CD14-positive monocyte (primary cell): ENCODE measurements at regions not wholly inside any gene's neighbourhood (a gene's known extent, or its start where the extent isn't known, plus 50 kb on each side); places are given as distances from the start of the nearest gene placed in this dataset.

Experiments
- DNase-seq, 3 donors: peaks; one replicate each; pipeline ENCODE4 v3.0.0-alpha.2; 2011 to 2022
- H2AFZ ChIP-seq: 2 replicates; pipeline ENCODE4 v1.6.0; 2012; ENCODE audit warnings: mild to moderate bottlenecking, low read depth, low read length, inconsistent platforms; ENCODE audit not compliant: insufficient read depth, poor library complexity, severe bottlenecking
- H3K27ac ChIP-seq, 2 donors: 1 replicate in 1 of 2; 2 replicates in 1 of 2; pipeline ENCODE4 v1.5.1; 2012 to 2013; ENCODE audit warnings: low read length in 2 of 2, control low read depth in 1 of 2, inconsistent platforms in 1 of 2, low read depth in 1 of 2, mild to moderate bottlenecking in 1 of 2
- H3K27me3 ChIP-seq, 2 donors: one replicate each; pipeline versions ENCODE4 v1.6.0 to v1.6.1; 2011 to 2013; ENCODE audit warnings: low read length in 2 of 2; ENCODE audit not compliant: control insufficient read depth in 2 of 2, insufficient read depth in 2 of 2
- H3K36me3 ChIP-seq, 2 donors: replicated peaks in 1 of 2; 1 replicate in 1 of 2; 2 replicates in 1 of 2; pipeline versions ENCODE4 v1.5.1 to v1.6.1; 2012 to 2013; ENCODE audit warnings: low read length in 2 of 2, control low read depth in 1 of 2, inconsistent platforms in 1 of 2, mild to moderate bottlenecking in 1 of 2; ENCODE audit not compliant: insufficient read depth in 2 of 2, control insufficient read depth in 1 of 2
- H3K4me1 ChIP-seq, 2 donors: 1 replicate in 1 of 2; 2 replicates in 1 of 2; pipeline versions ENCODE4 v1.5.1 to v1.6.1; 2012 to 2013; ENCODE audit warnings: low read length in 2 of 2, control low read depth in 1 of 2, inconsistent platforms in 1 of 2, mild to moderate bottlenecking in 1 of 2, moderate library complexity in 1 of 2; ENCODE audit not compliant: insufficient read depth in 2 of 2, control insufficient read depth in 1 of 2
- H3K4me2 ChIP-seq: replicated peaks from 2 replicates; pipeline ENCODE3; 2012; ENCODE audit warnings: low read length, moderate library complexity, mild to moderate bottlenecking; ENCODE audit not compliant: poor library complexity, severe bottlenecking; ENCODE audit errors: extremely low read depth
- H3K4me3 ChIP-seq, 3 experiments: fragments of 200-600 bp in 1 of 3; sonication (generic) in 1 of 3; replicated peaks in 1 of 3; 1 replicate in 2 of 3; 2 replicates in 1 of 3; pipeline ENCODE4 v1.5.1; 2011 to 2013; ENCODE audit warnings: low read length in 3 of 3, mild to moderate bottlenecking in 3 of 3, control low read depth in 2 of 3, low read depth in 2 of 3, inconsistent platforms in 1 of 3, moderate library complexity in 1 of 3
- H3K79me2 ChIP-seq: 2 replicates; pipeline ENCODE4 v1.6.0; 2012; ENCODE audit warnings: mild to moderate bottlenecking, control low read depth, inconsistent platforms, low read length, moderate library complexity; ENCODE audit not compliant: insufficient read depth
- H3K9ac ChIP-seq: 2 replicates; pipeline ENCODE4 v1.6.0; 2017; ENCODE audit warnings: low read length, mild to moderate bottlenecking; ENCODE audit not compliant: insufficient read depth, poor library complexity, severe bottlenecking
- H3K9me3 ChIP-seq, 2 donors: replicated peaks in 1 of 2; 1 replicate in 1 of 2; 2 replicates in 1 of 2; pipeline versions ENCODE4 v1.5.1 to v1.6.1; 2012 to 2013; ENCODE audit warnings: low read length in 2 of 2, control low read depth in 1 of 2; ENCODE audit not compliant: control insufficient read depth in 1 of 2, insufficient read depth in 1 of 2
- H4K20me1 ChIP-seq: 2 replicates; pipeline ENCODE4 v1.6.0; 2012; ENCODE audit warnings: mild to moderate bottlenecking, low read length, control low read depth, moderate library complexity; ENCODE audit not compliant: insufficient read depth
- H3K27ac Mint-ChIP-seq, 7 donors: one replicate each; pipeline ENCODE4 v1.8.0; 2020; ENCODE audit warnings: mild to moderate bottlenecking in 7 of 7, mixed read lengths in 7 of 7, moderate library complexity in 6 of 7, inconsistent platforms in 2 of 7
- H3K27me3 Mint-ChIP-seq, 3 donors: one replicate each; pipeline ENCODE4 v1.8.0; 2021 to 2022; ENCODE audit warnings: low read depth in 3 of 3, mild to moderate bottlenecking in 3 of 3, mixed read lengths in 3 of 3, moderate library complexity in 3 of 3, inconsistent platforms in 1 of 3
- H3K36me3 Mint-ChIP-seq, 2 donors: one replicate each; pipeline ENCODE4 v1.8.0; 2020; ENCODE audit warnings: mixed read lengths in 2 of 2, inconsistent platforms in 1 of 2, mild to moderate bottlenecking in 1 of 2
- H3K4me1 Mint-ChIP-seq: one replicate; pipeline ENCODE4 v1.8.0; 2020; ENCODE audit warnings: mild to moderate bottlenecking, mixed read lengths
- H3K4me3 Mint-ChIP-seq, 2 donors: one replicate each; pipeline ENCODE4 v1.8.0; 2020; ENCODE audit warnings: mild to moderate bottlenecking in 2 of 2, mixed read lengths in 2 of 2, moderate library complexity in 1 of 2
- H3K9me3 Mint-ChIP-seq, 7 donors: one replicate each; pipeline ENCODE4 v1.8.0; 2020 to 2022; ENCODE audit warnings: mixed read lengths in 7 of 7, mild to moderate bottlenecking in 6 of 7, moderate library complexity in 6 of 7, inconsistent platforms in 2 of 7
- WGBS: methylation state at CpG from one replicate; pipeline ENCODE4 v1.1.5; 2013; ENCODE audit warnings: missing lambda C conversion rate; ENCODE audit not compliant: insufficient coverage; 5-methylcytosine and 5-hydroxymethylcytosine counted together
- intact Hi-C, 2 donors: fragments of 100-400 bp; cut with micrococcal nuclease; formaldehyde crosslinking; loops; one replicate each; pipeline versions ENCODE4 v1.15.0 to v1.15.1; 2023
- TF ChIP-seq, protein P1 (sequence below): fragments of 200-600 bp; IDR thresholded peaks from one replicate; pipeline ENCODE4 v1.8.0; 2022; ENCODE audit warnings: antibody characterized with exemption, mild to moderate bottlenecking

GRCh38 chr2:4838626-4839025 lies 853.6 kb upstream of the SOX11 start:
- Mint-ChIP-seq H3K36me3 (no peaks in the 10 kb centered on the region), H3K9me3 (peaks cover 8 to 18% (median 10%) of the 10 kb centered on the region in 7 donors)
- intact Hi-C loops = no loop called here

GRCh38 chr2:4840791-4841190 lies 851.4 kb upstream of the SOX11 start:
- H3K79me2 ChIP-seq = no peaks in the 10 kb centered on the region
- no peaks in the 10 kb centered on the region for H3K4me1 ChIP-seq
- Mint-ChIP-seq H3K27me3 (peaks cover 0 to 5% (median 2%) of the 10 kb centered on the region in 3 donors), H3K4me1 (no peaks in the 10 kb centered on the region), H3K36me3 (no peaks in the 10 kb centered on the region), H3K9me3 (peaks cover 8 to 28% (median 12%) of the 10 kb centered on the region in 7 donors), H3K27ac (no peak overlapping the region), H3K4me3 (no peak overlapping the region)
- H3K4me2 ChIP-seq = no peak overlapping the region
- H3K9ac ChIP-seq = no peak overlapping the region
- H3K4me3 ChIP-seq = no peak overlapping the region
- no peaks in the 10 kb centered on the region for H3K27me3 ChIP-seq
- WGBS = no CpG with 5 or more reads among the region's 2 CpGs
- no peak overlapping the region for H2AFZ ChIP-seq
- H3K36me3 ChIP-seq = no peaks in the 10 kb centered on the region
- intact Hi-C loops = no loop called here
- no peak for DNase-seq
- TF ChIP-seq, protein P1, sequence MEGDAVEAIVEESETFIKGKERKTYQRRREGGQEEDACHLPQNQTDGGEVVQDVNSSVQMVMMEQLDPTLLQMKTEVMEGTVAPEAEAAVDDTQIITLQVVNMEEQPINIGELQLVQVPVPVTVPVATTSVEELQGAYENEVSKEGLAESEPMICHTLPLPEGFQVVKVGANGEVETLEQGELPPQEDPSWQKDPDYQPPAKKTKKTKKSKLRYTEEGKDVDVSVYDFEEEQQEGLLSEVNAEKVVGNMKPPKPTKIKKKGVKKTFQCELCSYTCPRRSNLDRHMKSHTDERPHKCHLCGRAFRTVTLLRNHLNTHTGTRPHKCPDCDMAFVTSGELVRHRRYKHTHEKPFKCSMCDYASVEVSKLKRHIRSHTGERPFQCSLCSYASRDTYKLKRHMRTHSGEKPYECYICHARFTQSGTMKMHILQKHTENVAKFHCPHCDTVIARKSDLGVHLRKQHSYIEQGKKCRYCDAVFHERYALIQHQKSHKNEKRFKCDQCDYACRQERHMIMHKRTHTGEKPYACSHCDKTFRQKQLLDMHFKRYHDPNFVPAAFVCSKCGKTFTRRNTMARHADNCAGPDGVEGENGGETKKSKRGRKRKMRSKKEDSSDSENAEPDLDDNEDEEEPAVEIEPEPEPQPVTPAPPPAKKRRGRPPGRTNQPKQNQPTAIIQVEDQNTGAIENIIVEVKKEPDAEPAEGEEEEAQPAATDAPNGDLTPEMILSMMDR = no peak
- no peaks in the 10 kb centered on the region for H4K20me1 ChIP-seq
- peaks cover 24 to 32% of the 10 kb centered on the region in 2 donors for H3K9me3 ChIP-seq
- H3K27ac ChIP-seq = no peak overlapping the region

More at GRCh38 chr2:4838626-4839025, 853.6 kb upstream of the SOX11 start:
- TF ChIP-seq, protein P1 = no peak
- no peak overlapping the region for H3K4me3 ChIP-seq
- Mint-ChIP-seq H3K27ac (no peak overlapping the region), H3K4me1 (no peaks in the 10 kb centered on the region), H3K27me3 (peaks cover 0 to 2% (median 0%) of the 10 kb centered on the region in 3 donors), H3K4me3 (no peak overlapping the region)
- no peaks in the 10 kb centered on the region for H3K36me3 ChIP-seq
- WGBS = no CpG with 5 or more reads among the region's 2 CpGs
- no peaks in the 10 kb centered on the region for H4K20me1 ChIP-seq
- no peak for DNase-seq
- H2AFZ ChIP-seq = no peak overlapping the region
- no peaks in the 10 kb centered on the region for H3K79me2 ChIP-seq
- peaks cover 22 to 32% of the 10 kb centered on the region in 2 donors for H3K9me3 ChIP-seq
- no peaks in the 10 kb centered on the region for H3K27me3 ChIP-seq
- no peak overlapping the region for H3K27ac ChIP-seq
- no peak overlapping the region for H3K4me2 ChIP-seq
- no peak overlapping the region for H3K9ac ChIP-seq
- no peaks in the 10 kb centered on the region for H3K4me1 ChIP-seq
